ENCODE measurements at regions not wholly inside any gene's neighbourhood (a gene's known extent, or its start where the extent isn't known, plus 50 kb on each side); places are given as distances from the start of the nearest gene placed in this dataset.

DNA sequence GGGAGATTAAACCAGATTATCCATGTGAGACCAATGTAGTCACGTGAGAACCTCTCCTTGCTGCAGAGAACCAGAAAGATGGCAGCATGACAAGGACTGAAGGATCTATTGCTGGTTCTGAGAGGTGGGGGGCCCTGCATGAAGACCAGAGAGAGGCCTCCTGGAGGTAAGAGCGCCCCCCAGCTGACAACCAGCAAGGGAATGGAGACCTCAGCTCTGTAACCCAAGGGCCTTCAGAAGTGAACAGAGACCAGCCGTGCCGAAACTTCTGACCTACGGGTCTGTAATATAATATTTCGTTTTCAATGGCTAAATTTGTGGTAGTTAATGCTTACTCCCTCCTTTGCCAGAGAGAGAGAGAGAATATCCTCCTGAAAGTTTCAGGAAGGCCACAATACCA, 524.1 kb upstream of the TBX3 start:
- peaks cover 24% of the 10 kb centered on the region for H3K4me1 Mint-ChIP-seq (ENCODE audit: low read depth)
- TF ChIP-seq, protein P1, sequence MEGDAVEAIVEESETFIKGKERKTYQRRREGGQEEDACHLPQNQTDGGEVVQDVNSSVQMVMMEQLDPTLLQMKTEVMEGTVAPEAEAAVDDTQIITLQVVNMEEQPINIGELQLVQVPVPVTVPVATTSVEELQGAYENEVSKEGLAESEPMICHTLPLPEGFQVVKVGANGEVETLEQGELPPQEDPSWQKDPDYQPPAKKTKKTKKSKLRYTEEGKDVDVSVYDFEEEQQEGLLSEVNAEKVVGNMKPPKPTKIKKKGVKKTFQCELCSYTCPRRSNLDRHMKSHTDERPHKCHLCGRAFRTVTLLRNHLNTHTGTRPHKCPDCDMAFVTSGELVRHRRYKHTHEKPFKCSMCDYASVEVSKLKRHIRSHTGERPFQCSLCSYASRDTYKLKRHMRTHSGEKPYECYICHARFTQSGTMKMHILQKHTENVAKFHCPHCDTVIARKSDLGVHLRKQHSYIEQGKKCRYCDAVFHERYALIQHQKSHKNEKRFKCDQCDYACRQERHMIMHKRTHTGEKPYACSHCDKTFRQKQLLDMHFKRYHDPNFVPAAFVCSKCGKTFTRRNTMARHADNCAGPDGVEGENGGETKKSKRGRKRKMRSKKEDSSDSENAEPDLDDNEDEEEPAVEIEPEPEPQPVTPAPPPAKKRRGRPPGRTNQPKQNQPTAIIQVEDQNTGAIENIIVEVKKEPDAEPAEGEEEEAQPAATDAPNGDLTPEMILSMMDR (IDR thresholded peaks at IDR 0.05): no peak; the same call in 1 of the 2 replicates
- no peaks in the 10 kb centered on the region for H3K9me3 Mint-ChIP-seq
- peaks cover 9% of the 10 kb centered on the region; the same call in 1 of the 2 replicates for H3K36me3 Mint-ChIP-seq (ENCODE audit: low read depth)
- no peak for DNase-seq
- no peak overlapping the region for H3K27ac Mint-ChIP-seq
- no peak overlapping the region for H3K4me3 Mint-ChIP-seq
- H3K27me3 Mint-ChIP-seq (ENCODE audit: insufficient read depth): peaks cover 9% of the 10 kb centered on the region

GRCh38 chr12:115207216-115207915, 523.4 kb upstream of the TBX3 start:
- no peaks in the 10 kb centered on the region for H3K9me3 Mint-ChIP-seq
- peaks cover 24% of the 10 kb centered on the region for H3K4me1 Mint-ChIP-seq (ENCODE audit: low read depth)
- H3K4me3 Mint-ChIP-seq: no peak overlapping the region
- H3K36me3 Mint-ChIP-seq (ENCODE audit: low read depth): peaks cover 9% of the 10 kb centered on the region; the same call in 1 of the 2 replicates
- H3K27me3 Mint-ChIP-seq (ENCODE audit: insufficient read depth): peaks cover 9% of the 10 kb centered on the region
- TF ChIP-seq, protein P1 (IDR thresholded peaks at IDR 0.05): no peak
- H3K27ac Mint-ChIP-seq: no peak overlapping the region
- no peak for DNase-seq

- Mint-ChIP-seq H3K27ac (no peak overlapping the region), H3K4me1 (ENCODE audit: low read depth) (peaks cover 24% of the 10 kb centered on the region), H3K9me3 (no peaks in the 10 kb centered on the region), H3K4me3 (no peak overlapping the region), H3K36me3 (ENCODE audit: low read depth) (peaks cover 4% of the 10 kb centered on the region; the same call in 1 of the 2 replicates), H3K27me3 (ENCODE audit: insufficient read depth) (peaks cover 6% of the 10 kb centered on the region)
- TF ChIP-seq, protein P1 (IDR thresholded peaks at IDR 0.05): no peak
- DNase-seq: no peak
Observed at GRCh38 chr12:115206801-115207200, 522.8 kb upstream of the TBX3 start.

DNA sequence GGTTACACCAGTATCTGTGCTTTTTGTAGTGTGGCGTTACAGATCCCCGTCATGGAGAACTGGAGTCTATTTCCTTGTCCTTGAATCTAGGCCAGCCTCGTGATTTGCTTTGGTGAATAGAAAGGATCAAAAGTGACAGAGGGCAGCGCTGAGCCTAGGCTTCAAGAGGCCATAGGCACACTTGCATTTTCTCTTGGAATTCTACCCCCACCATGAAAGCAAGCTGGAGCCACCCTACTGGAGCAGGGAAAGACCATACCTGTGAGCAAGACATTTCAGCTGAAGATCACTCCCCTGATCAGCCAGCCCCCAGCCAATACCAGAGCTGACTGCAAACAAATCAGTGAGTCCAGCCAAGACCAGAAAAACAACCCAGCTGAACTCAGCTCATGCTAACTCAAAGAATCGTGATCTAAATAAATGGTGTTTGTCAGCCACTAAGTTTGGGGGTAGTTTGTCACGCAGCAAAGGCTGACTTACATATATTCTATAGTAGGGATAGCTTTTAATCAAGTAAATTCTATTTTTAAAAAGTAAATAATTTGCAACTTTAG, 521.9 kb upstream of the TBX3 start:
- Mint-ChIP-seq H3K36me3 (ENCODE audit: low read depth) (no peaks in the 10 kb centered on the region), H3K27me3 (ENCODE audit: insufficient read depth) (peaks cover 1% of the 10 kb centered on the region; the same call in 1 of the 2 replicates), H3K9me3 (no peaks in the 10 kb centered on the region), H3K4me1 (ENCODE audit: low read depth) (peaks cover 24% of the 10 kb centered on the region), H3K4me3 (no peak overlapping the region), H3K27ac (no peak overlapping the region)
- TF ChIP-seq, protein P1 (IDR thresholded peaks at IDR 0.05): no peak
- no peak for DNase-seq

DNA sequence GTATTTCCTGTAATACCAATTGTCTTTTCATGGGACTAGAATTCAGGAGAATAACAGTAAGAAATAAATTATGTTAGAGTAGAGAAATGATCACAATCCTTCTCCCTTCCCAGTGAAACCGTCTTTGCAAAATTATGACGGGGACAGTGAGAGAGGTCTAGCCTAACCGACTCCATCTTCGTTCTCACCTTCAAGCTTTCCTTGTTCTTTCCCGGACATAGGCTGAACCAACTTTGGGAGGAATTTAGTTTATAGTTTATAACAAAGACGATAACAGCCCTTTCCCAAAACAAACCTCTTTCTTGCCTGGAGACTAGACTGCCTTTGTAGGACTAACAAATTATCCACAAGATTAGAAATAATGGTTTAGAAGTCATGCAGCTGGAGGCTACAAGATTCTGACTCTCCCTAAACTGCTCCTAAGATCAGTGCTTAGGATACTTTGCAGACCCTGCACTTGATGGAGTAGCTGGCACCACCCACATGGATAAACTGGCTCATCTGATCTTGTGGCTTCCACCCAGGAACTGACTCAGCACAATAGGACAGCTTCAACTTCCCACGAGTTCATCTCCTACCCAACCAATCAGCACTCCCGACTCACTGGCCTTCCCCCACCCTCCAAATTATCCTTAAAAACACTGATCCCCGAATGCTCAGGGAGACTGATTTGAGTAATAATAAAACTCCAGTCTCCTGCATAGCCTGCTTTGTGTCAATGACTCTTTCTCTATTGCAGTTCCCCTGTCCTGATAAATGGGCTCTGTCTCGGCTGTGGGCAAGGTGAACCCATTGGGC, 521.2 kb upstream of the TBX3 start:
- Mint-ChIP-seq H3K27me3 (ENCODE audit: insufficient read depth) (peaks cover 1% of the 10 kb centered on the region; the same call in 1 of the 2 replicates), H3K4me3 (no peak overlapping the region), H3K4me1 (ENCODE audit: low read depth) (peaks cover 26% of the 10 kb centered on the region), H3K27ac (no peak overlapping the region), H3K36me3 (ENCODE audit: low read depth) (no peaks in the 10 kb centered on the region), H3K9me3 (no peaks in the 10 kb centered on the region)
- TF ChIP-seq, protein P1 (IDR thresholded peaks at IDR 0.05): no peak
- peak; percentile 41 for DNase-seq
